Panc1 (cell line): ENCODE measurements at regions not wholly inside any gene's neighbourhood (a gene's known extent, or its start where the extent isn't known, plus 50 kb on each side); places are given as distances from the start of the nearest gene placed in this dataset.

Source experiments
- ATAC-seq: fragments of 200-7000 bp; cut with Tn5 transposase; 2 replicates; pipeline ENCODE4 v1.9.1; 2020; ENCODE audit warnings: mild to moderate bottlenecking, moderate library complexity
- BruUV-seq: library from RNA; stranded (reverse); fragments of 400-500 nt; replicated peaks from 2 replicates; lab custom pipeline; 2021; lab: Mats Ljungman, UMichigan
- CTCF ChIA-PET: fragments of 300-600 bp; sonication (Branson Sonifier 250); formaldehyde crosslinking; loops from one replicate; lab custom pipeline; 2022; ENCODE audit warnings: antibody characterized with exemption; lab: Charles Lee
- POLR2A ChIA-PET: fragments of 300-600 bp; sonication (Branson Sonifier 250); formaldehyde crosslinking; loops from one replicate; lab custom pipeline; 2022; ENCODE audit warnings: antibody characterized with exemption; lab: Charles Lee
- DNase-seq: peaks from one replicate; pipeline ENCODE4 v3.0.0-alpha.2; 2010; ENCODE audit warnings: low read depth, low spot score
- H3K27ac ChIP-seq: 2 replicates; pipeline ENCODE4 v1.5.1; 2011; ENCODE audit warnings: mild to moderate bottlenecking, low read length, inconsistent platforms
- H3K27me3 ChIP-seq: fragments of 200-500 bp; sonication (Bioruptor generic); 2 replicates; pipeline ENCODE4 v1.6.0; 2014; ENCODE audit warnings: low read length, inconsistent platforms; ENCODE audit not compliant: control insufficient read depth, insufficient read depth
- H3K36me3 ChIP-seq: fragments of 200-500 bp; sonication (Bioruptor generic); 2 replicates; pipeline ENCODE4 v1.5.1; 2014; ENCODE audit warnings: inconsistent platforms, mild to moderate bottlenecking, low read length, moderate library complexity; ENCODE audit not compliant: control insufficient read depth, insufficient read depth
- H3K4me1 ChIP-seq: 2 replicates; pipeline ENCODE4 v1.5.1; 2011; ENCODE audit warnings: inconsistent platforms, mild to moderate bottlenecking, low read length, moderate library complexity; ENCODE audit not compliant: control insufficient read depth, insufficient read depth
- H3K4me3 ChIP-seq, 2 experiments: 2 replicates each; pipeline ENCODE4 v1.5.1; 2011 to 2012; ENCODE audit warnings: low read depth in 2 of 2, low read length in 2 of 2, mild to moderate bottlenecking in 2 of 2, inconsistent platforms in 1 of 2, moderate library complexity in 1 of 2
- H3K9me3 ChIP-seq: fragments of 200-500 bp; sonication (Bioruptor generic); 2 replicates; pipeline ENCODE4 v1.5.1; 2014; ENCODE audit warnings: low read depth, mild to moderate bottlenecking, inconsistent platforms, low read length, moderate library complexity; ENCODE audit not compliant: control insufficient read depth, insufficient read depth
- POLR2AphosphoS5 ChIP-seq: IDR thresholded peaks from 2 replicates; pipeline ENCODE4 v1.6.1; 2012; ENCODE audit warnings: mild to moderate bottlenecking, low read depth, low read length, moderate library complexity
- SIN3A ChIP-seq: IDR thresholded peaks from 2 replicates; pipeline ENCODE4 v1.6.1; 2012; ENCODE audit warnings: low read depth, mild to moderate bottlenecking, low read length, moderate library complexity, borderline replicate concordance; ENCODE audit not compliant: insufficient read depth
- TCF7L2 ChIP-seq: IDR thresholded peaks from 2 replicates; pipeline ENCODE4 v1.6.1; 2011; ENCODE audit warnings: mild to moderate bottlenecking, low read depth, low read length, inconsistent platforms
- in situ Hi-C: cut with HindIII; loops from 2 replicates; pipeline ENCODE4 v1.10.0; 2016; ENCODE audit warnings: low sequenced_read_pairs, low pct_unique_long_range_greater_than_20kb
- intact Hi-C: fragments of 100-400 bp; cut with micrococcal nuclease; formaldehyde crosslinking; loops from one replicate; pipeline ENCODE4 v1.10.0; 2022; ENCODE audit not compliant: unreplicated experiment
- TF ChIP-seq, protein P1 (sequence below), 2 experiments: IDR thresholded peaks; 2 replicates each; pipeline ENCODE4 v1.6.1; 2011 to 2012; ENCODE audit warnings: low read depth in 2 of 2, control low read depth in 1 of 2, low read length in 1 of 2, mild to moderate bottlenecking in 1 of 2, moderate library complexity in 1 of 2; ENCODE audit not compliant: insufficient read depth in 1 of 2
- TF ChIP-seq, protein P2 (sequence below): fragments of 450-650 bp; IDR thresholded peaks from 2 replicates; pipeline ENCODE4 v1.5.1; 2017; ENCODE audit warnings: mild to moderate bottlenecking

DNA sequence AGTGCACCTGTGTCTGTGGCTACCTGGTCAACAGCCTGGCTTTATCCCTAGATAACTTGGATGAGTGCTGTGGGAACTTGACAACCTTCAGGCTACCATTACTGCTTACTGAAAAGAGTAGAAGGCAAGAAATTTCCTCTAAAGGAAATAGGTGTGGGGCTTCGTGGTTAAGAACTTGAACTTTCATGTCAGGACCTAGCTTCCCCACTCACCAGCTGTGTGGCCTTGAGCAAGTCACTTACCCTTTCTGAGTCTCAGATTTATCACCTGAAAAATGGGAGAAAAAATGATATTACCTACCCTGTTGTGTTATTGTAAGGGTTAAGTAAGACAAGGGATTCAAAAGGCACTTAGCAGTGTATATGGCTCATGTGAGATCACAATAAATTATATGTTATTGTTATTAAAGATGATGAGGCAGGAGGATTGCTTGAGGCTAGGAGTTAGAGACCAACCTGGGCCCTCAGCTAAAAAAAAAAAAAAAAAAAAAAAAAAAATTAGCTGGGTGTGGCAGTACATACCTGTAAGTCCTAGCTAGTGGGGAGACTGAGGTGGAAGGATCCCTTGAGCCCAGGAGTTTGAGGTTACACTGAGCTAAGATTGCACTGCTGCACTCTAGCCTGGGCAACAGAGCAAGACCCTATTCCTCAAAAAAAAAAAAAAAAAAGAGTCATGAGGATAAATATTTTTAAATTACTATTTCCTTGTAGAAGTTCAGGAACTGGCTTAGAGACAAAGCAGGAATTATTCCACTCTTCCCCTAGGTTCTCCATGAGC lies 97.0 kb upstream of the SPRY4 start:
- no peaks in the 10 kb centered on the region for H3K27me3 ChIP-seq
- DNase-seq (no peak), ATAC-seq (no peak)
- TF ChIP-seq, protein P1, sequence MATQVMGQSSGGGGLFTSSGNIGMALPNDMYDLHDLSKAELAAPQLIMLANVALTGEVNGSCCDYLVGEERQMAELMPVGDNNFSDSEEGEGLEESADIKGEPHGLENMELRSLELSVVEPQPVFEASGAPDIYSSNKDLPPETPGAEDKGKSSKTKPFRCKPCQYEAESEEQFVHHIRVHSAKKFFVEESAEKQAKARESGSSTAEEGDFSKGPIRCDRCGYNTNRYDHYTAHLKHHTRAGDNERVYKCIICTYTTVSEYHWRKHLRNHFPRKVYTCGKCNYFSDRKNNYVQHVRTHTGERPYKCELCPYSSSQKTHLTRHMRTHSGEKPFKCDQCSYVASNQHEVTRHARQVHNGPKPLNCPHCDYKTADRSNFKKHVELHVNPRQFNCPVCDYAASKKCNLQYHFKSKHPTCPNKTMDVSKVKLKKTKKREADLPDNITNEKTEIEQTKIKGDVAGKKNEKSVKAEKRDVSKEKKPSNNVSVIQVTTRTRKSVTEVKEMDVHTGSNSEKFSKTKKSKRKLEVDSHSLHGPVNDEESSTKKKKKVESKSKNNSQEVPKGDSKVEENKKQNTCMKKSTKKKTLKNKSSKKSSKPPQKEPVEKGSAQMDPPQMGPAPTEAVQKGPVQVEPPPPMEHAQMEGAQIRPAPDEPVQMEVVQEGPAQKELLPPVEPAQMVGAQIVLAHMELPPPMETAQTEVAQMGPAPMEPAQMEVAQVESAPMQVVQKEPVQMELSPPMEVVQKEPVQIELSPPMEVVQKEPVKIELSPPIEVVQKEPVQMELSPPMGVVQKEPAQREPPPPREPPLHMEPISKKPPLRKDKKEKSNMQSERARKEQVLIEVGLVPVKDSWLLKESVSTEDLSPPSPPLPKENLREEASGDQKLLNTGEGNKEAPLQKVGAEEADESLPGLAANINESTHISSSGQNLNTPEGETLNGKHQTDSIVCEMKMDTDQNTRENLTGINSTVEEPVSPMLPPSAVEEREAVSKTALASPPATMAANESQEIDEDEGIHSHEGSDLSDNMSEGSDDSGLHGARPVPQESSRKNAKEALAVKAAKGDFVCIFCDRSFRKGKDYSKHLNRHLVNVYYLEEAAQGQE (IDR thresholded peaks at IDR 0.05; ENCODE audit: insufficient read depth in 1 of 2, low read depth in 2 of 2, low read length in 1 of 2): no peak
- TF ChIP-seq TCF7L2 (no peak), SIN3A (no peak), POLR2AphosphoS5 (no peak)
- TF ChIP-seq, protein P2, sequence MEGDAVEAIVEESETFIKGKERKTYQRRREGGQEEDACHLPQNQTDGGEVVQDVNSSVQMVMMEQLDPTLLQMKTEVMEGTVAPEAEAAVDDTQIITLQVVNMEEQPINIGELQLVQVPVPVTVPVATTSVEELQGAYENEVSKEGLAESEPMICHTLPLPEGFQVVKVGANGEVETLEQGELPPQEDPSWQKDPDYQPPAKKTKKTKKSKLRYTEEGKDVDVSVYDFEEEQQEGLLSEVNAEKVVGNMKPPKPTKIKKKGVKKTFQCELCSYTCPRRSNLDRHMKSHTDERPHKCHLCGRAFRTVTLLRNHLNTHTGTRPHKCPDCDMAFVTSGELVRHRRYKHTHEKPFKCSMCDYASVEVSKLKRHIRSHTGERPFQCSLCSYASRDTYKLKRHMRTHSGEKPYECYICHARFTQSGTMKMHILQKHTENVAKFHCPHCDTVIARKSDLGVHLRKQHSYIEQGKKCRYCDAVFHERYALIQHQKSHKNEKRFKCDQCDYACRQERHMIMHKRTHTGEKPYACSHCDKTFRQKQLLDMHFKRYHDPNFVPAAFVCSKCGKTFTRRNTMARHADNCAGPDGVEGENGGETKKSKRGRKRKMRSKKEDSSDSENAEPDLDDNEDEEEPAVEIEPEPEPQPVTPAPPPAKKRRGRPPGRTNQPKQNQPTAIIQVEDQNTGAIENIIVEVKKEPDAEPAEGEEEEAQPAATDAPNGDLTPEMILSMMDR: no peak
- ChIA-PET CTCF (interaction anchor here (0.7 kb wide), 1 partner anchor 178 kb away, joined by 3 read pairs; no protein-coding TSS in a partner anchor), POLR2A (interaction anchor here (0.6 kb wide), 1 partner anchor 818 kb away, joined by 6 read pairs; no protein-coding TSS in a partner anchor)
- H3K27ac ChIP-seq: no peak overlapping the region
- intact Hi-C loops (no loop called here), in situ Hi-C loops (no loop called here)
- H3K4me1 ChIP-seq: 0 out of 2 replicates have a peak, but pooled peaks cover 5% of the 10 kb centered on the region
- no peaks in the 10 kb centered on the region for H3K36me3 ChIP-seq
- no TSS peak for BruUV-seq
- no peaks in the 10 kb centered on the region for H3K9me3 ChIP-seq
- no peak overlapping the region for H3K4me3 ChIP-seq

DNA sequence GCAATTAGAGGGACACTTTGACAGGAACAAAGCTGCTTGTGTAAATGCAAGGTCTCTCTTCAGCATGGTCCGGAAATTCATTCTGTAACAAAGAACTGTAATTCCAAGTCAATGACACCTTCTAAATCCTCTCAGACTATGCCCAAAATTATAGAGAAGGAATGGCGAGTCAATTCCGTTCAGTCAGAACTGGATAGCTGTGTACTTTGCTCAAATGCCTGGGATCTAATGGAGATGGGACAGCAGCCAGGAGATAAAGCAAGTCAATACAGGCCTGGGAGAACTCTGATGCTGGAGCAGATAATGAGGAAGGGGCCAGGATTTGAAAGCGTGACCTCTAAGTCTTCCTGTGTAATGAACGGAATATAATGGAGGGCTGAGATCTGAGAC lies 96.4 kb upstream of the SPRY4 start:
- ChIA-PET CTCF (no interaction called here), POLR2A (interaction anchor here (0.6 kb wide), 1 partner anchor 1161 kb away, joined by 18 read pairs; no protein-coding TSS in a partner anchor)
- Histone ChIP-seq H3K4me1 (0 out of 2 replicates have a peak, but pooled peaks cover 5% of the 10 kb centered on the region), H3K27ac (no peak overlapping the region), H3K9me3 (no peaks in the 10 kb centered on the region), H3K4me3 (no peak overlapping the region), H3K27me3 (no peaks in the 10 kb centered on the region), H3K36me3 (no peaks in the 10 kb centered on the region)
- TF ChIP-seq TCF7L2 (no peak), POLR2AphosphoS5 (no peak), SIN3A (no peak)
- TF ChIP-seq, protein P1 (IDR thresholded peaks at IDR 0.05; ENCODE audit: insufficient read depth in 1 of 2, low read depth in 2 of 2, low read length in 1 of 2): no peak
- TF ChIP-seq, protein P2: no peak
- no TSS peak for BruUV-seq
- DNase-seq (no peak), ATAC-seq (no peak; the same call in 1 of the 2 replicates)
- in situ Hi-C loops: no loop called here
- intact Hi-C loops: no loop called here
